ENCODE measurements at regions not wholly inside any gene's neighbourhood (a gene's known extent, or its start where the extent isn't known, plus 50 kb on each side); places are given as distances from the start of the nearest gene placed in this dataset.

- 23 to 35% methylated on average over 1 of the region's 1 CpG for WGBS, 2 donors
- DNase-seq (no peak), ATAC-seq (no peak)
- no peak overlapping the region for H3K4me3 ChIP-seq
- no peaks in the 10 kb centered on the region for H3K9me3 ChIP-seq
- H3K27me3 ChIP-seq: no peaks in the 10 kb centered on the region
- H3K27ac ChIP-seq: no peak overlapping the region
- no peak for TF ChIP-seq CTCF (IDR thresholded peaks at IDR 0.05)
- no peak for TF ChIP-seq POLR2A (IDR thresholded peaks at IDR 0.05)
- no peaks in the 10 kb centered on the region for H3K4me1 ChIP-seq
- H3K36me3 ChIP-seq (replicated peaks in 1 of 2; ENCODE audit: insufficient read depth in 1 of 2, low read depth in 2 of 2): no peaks in the 10 kb centered on the region
- intact Hi-C loops (cut with DNase I): no loop called here
These were observed 737.4 kb upstream of the TBX3 start for GRCh38 chr12:115421350-115421749.

DNA sequence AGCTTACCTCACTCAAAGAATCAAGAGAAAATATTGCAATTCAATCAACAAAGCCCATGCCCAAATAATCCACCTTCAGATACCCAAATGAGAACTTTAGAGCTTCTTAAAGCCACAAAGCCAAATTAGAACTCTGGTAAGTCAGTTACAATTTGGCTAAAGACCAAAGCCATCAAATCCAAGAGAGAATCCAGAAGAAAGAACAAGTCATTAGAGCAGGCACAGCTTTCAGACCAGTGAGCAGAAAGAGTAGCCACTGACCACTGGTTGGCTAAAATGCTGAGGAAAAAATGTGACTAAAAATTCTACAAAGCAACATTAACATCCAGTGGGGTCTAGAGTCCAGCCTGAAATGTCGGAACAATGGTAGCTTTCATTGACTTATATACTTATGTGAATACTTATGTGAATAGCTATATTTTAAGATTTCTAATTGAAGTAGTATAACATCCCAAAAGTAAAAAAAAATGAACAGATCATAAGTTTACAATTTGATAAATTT, 735.2 kb upstream of the TBX3 start:
- Histone ChIP-seq H3K27ac (no peak overlapping the region), H3K4me1 (no peaks in the 10 kb centered on the region), H3K9me3 (no peaks in the 10 kb centered on the region), H3K4me3 (no peak overlapping the region), H3K27me3 (no peaks in the 10 kb centered on the region), H3K36me3 (replicated peaks in 1 of 2; ENCODE audit: insufficient read depth in 1 of 2, low read depth in 2 of 2) (no peaks in the 10 kb centered on the region)
- TF ChIP-seq CTCF (IDR thresholded peaks at IDR 0.05) (no peak), POLR2A (IDR thresholded peaks at IDR 0.05) (no peak)
- no peak for DNase-seq
- 88 to 90% methylated on average over 1 of the region's 1 CpG for WGBS, 2 donors
- ATAC-seq: no peak
- intact Hi-C loops (cut with DNase I): no loop called here

DNA sequence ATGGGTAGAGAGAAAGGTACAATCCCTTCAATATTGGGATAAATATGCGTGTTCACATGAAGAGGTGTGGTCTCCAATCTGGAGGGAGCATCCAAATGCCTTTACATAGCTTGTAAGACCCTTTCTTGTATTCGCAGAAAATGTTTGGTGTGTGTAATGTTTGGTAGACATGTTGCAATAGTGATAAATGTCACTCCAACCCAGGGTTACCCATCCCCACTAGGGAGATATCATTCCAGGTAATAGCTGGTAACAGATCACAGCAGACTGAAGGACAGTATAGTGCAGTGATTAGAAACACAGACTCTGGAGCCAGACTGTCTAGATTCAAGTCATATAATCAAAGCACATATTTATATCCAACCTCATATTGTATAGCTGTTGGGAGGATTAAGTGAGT, 733.6 kb upstream of the TBX3 start:
- Histone ChIP-seq H3K4me1 (no peaks in the 10 kb centered on the region), H3K4me3 (no peak overlapping the region), H3K27ac (no peak overlapping the region), H3K36me3 (replicated peaks in 1 of 2; ENCODE audit: insufficient read depth in 1 of 2, low read depth in 2 of 2) (no peaks in the 10 kb centered on the region), H3K27me3 (no peaks in the 10 kb centered on the region), H3K9me3 (no peaks in the 10 kb centered on the region)
- intact Hi-C loops (cut with DNase I): no loop called here
- no peak for ATAC-seq
- no peak for TF ChIP-seq POLR2A (IDR thresholded peaks at IDR 0.05)
- TF ChIP-seq CTCF (IDR thresholded peaks at IDR 0.05): no peak
- 66 to 71% methylated on average over 2 of the region's 2 CpGs for WGBS, 2 donors
- DNase-seq: no peak

DNA sequence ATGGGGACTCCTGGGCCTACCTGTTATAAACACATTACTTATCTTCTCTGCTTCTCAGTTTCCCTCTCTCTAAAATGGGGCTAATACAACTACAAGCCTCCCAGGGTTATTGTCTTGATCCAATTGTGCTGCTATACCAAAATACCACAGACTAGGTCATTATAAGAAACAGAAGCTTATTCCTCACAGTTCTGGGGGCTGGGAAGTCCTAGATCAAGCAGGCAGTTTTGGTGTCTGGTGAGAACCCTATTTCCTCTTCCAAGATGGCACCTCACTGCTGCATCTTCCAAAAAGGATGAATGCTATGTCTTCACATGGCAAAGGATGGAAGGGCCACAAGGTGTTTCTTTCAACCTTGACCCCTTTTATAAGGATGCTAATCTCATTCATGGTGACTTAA, 732.9 kb upstream of the TBX3 start:
- no peak for TF ChIP-seq CTCF (IDR thresholded peaks at IDR 0.05)
- no peak for TF ChIP-seq POLR2A (IDR thresholded peaks at IDR 0.05)
- Histone ChIP-seq H3K4me3 (no peak overlapping the region), H3K36me3 (replicated peaks in 1 of 2; ENCODE audit: insufficient read depth in 1 of 2, low read depth in 2 of 2) (no peaks in the 10 kb centered on the region), H3K27ac (no peak overlapping the region), H3K9me3 (no peaks in the 10 kb centered on the region), H3K27me3 (no peaks in the 10 kb centered on the region), H3K4me1 (no peaks in the 10 kb centered on the region)
- ATAC-seq: no peak
- no peak for DNase-seq
- intact Hi-C loops (cut with DNase I): no loop called here

- no peak for DNase-seq
- TF ChIP-seq POLR2A (IDR thresholded peaks at IDR 0.05): no peak
- no peaks in the 10 kb centered on the region for H3K36me3 ChIP-seq (replicated peaks in 1 of 2; ENCODE audit: insufficient read depth in 1 of 2, low read depth in 2 of 2)
- no peaks in the 10 kb centered on the region for H3K27me3 ChIP-seq
- WGBS, 2 donors: 61 to 73% methylated on average over 3 of the region's 3 CpGs
- ATAC-seq: no peak
- no peak overlapping the region for H3K27ac ChIP-seq
- no peaks in the 10 kb centered on the region for H3K9me3 ChIP-seq
- H3K4me1 ChIP-seq: no peaks in the 10 kb centered on the region
- intact Hi-C loops (cut with DNase I): no loop called here
- no peak overlapping the region for H3K4me3 ChIP-seq
These were observed 729.7 kb upstream of the TBX3 start for GRCh38 chr12:115413626-115414025.
